H1 (cell line): ENCODE measurements at regions not wholly inside any gene's neighbourhood (a gene's known extent, or its start where the extent isn't known, plus 50 kb on each side); places are given as distances from the start of the nearest gene placed in this dataset.

ENCODE experiments used
- CREB1 ChIP-seq: IDR thresholded peaks from 2 replicates; pipeline ENCODE4 v1.6.1; 2012; ENCODE audit warnings: inconsistent platforms
- CTCF ChIP-seq, 3 experiments: IDR thresholded peaks; 1 replicate in 2 of 3; 2 replicates in 1 of 3; pipeline versions ENCODE4 v1.5.1 to v1.6.1; 2011; ENCODE audit warnings: low read length in 3 of 3, mild to moderate bottlenecking in 3 of 3, inconsistent platforms in 2 of 3, low read depth in 1 of 3, moderate library complexity in 1 of 3; ENCODE audit not compliant: insufficient read depth in 1 of 3; ENCODE audit errors: control extremely low read depth in 1 of 3
- EP300 ChIP-seq, 2 experiments: IDR thresholded peaks; 1 replicate in 1 of 2; 2 replicates in 1 of 2; pipeline ENCODE4 v1.6.1; 2011 to 2012; ENCODE audit warnings: low read depth in 2 of 2, low read length in 2 of 2, mild to moderate bottlenecking in 2 of 2, borderline replicate concordance in 1 of 2, inconsistent platforms in 1 of 2, moderate library complexity in 1 of 2
- EZH2 ChIP-seq: fragments of 200-600 bp; sonication (generic); IDR thresholded peaks from 2 replicates; pipeline ENCODE4 v1.7.1; 2012; ENCODE audit warnings: low read depth, mild to moderate bottlenecking, moderate library complexity, low read length, inconsistent platforms; ENCODE audit not compliant: severe bottlenecking
- FOSL1 ChIP-seq: IDR thresholded peaks from 2 replicates; pipeline ENCODE4 v1.6.1; 2011; ENCODE audit warnings: mild to moderate bottlenecking, low read depth, low read length, moderate library complexity; ENCODE audit not compliant: insufficient read depth
- POLR2A ChIP-seq, 2 experiments: IDR thresholded peaks; 1 replicate in 1 of 2; 2 replicates in 1 of 2; pipeline ENCODE4 v1.6.1; 2011; ENCODE audit warnings: low read depth in 2 of 2, low read length in 2 of 2, mild to moderate bottlenecking in 2 of 2; ENCODE audit errors: control extremely low read depth in 1 of 2
- POLR2AphosphoS5 ChIP-seq: IDR thresholded peaks from 2 replicates; pipeline ENCODE4 v1.6.1; 2011; ENCODE audit warnings: low read depth, low read length
- RAD21 ChIP-seq, 2 experiments: IDR thresholded peaks in 1 of 2; conservative IDR thresholded peaks in 1 of 2; 2 replicates each; pipeline ENCODE4 v1.6.1; 2011; ENCODE audit warnings: low read depth in 2 of 2, low read length in 2 of 2, improper control_type of control experiment in 1 of 2, inconsistent platforms in 1 of 2, mild to moderate bottlenecking in 1 of 2, moderate library complexity in 1 of 2
- RBBP5 ChIP-seq: IDR thresholded peaks from 2 replicates; pipeline ENCODE4 v1.7.1; 2012; ENCODE audit warnings: low read depth, mild to moderate bottlenecking, inconsistent platforms, low read length, moderate library complexity, borderline replicate concordance
- SP1 ChIP-seq: IDR thresholded peaks from 2 replicates; pipeline ENCODE4 v1.6.1; 2011; ENCODE audit warnings: low read depth, low read length
- SP4 ChIP-seq: IDR thresholded peaks from 2 replicates; pipeline ENCODE4 v1.6.1; 2012; ENCODE audit warnings: low read length, inconsistent platforms
- TAF1 ChIP-seq: IDR thresholded peaks from 2 replicates; pipeline ENCODE4 v1.6.1; 2011; ENCODE audit warnings: mild to moderate bottlenecking, low read depth, low read length
- TCF12 ChIP-seq: IDR thresholded peaks from 2 replicates; pipeline ENCODE4 v1.6.1; 2011; ENCODE audit warnings: low read depth, mild to moderate bottlenecking, low read length
- TF ChIP-seq, protein P1 (sequence below): IDR thresholded peaks from 2 replicates; pipeline ENCODE4 v1.6.1; 2011; ENCODE audit warnings: low read length, improper control_type of control experiment

DNA sequence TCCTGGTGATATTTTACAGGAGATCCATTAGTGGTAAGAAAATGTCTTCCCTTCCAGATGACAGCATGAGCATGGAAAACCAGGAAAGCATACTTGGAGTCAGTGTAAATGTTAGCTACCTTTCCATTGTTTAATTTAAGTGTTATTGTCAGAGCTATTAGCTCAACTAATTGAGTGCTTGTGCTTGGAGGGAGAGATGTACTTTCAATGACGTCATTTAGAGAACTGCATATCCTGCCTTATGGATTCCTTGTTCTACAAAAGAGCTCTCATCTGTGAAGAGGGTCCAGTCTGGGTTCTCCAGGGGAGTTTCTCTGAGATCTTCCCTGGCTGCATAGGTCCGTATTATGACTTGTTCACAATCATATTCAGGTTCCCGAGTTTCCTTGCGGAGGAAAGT, 687.2 kb downstream of the TBL1XR1 start:
- TF ChIP-seq EP300 (IDR thresholded peaks at IDR 0.05; ENCODE audit: borderline replicate concordance in 1 of 2, low read depth in 2 of 2, low read length in 2 of 2) (no peak), POLR2A (IDR thresholded peaks at IDR 0.05; ENCODE audit: control extremely low read depth in 1 of 2, low read depth in 2 of 2, low read length in 2 of 2) (no peak), TCF12 (no peak), CTCF (IDR thresholded peaks at IDR 0.05; ENCODE audit: control extremely low read depth in 1 of 3, insufficient read depth in 1 of 3, low read depth in 1 of 3, low read length in 3 of 3) (no peak), POLR2AphosphoS5 (no peak), CREB1 (no peak), RBBP5 (no peak), EZH2 (no peak), SP1 (no peak), RAD21 (IDR thresholded peaks at IDR 0.05 in 1 of 2, conservative IDR thresholded peaks at IDR 0.05 in 1 of 2; ENCODE audit: low read depth in 2 of 2, low read length in 2 of 2) (no peak), TAF1 (no peak), SP4 (no peak), FOSL1 (no peak)
- TF ChIP-seq, protein P1, sequence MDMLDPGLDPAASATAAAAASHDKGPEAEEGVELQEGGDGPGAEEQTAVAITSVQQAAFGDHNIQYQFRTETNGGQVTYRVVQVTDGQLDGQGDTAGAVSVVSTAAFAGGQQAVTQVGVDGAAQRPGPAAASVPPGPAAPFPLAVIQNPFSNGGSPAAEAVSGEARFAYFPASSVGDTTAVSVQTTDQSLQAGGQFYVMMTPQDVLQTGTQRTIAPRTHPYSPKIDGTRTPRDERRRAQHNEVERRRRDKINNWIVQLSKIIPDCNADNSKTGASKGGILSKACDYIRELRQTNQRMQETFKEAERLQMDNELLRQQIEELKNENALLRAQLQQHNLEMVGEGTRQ, result no peak
